ENCODE measurements at regions not wholly inside any gene's neighbourhood (a gene's known extent, or its start where the extent isn't known, plus 50 kb on each side); places are given as distances from the start of the nearest gene placed in this dataset.

DNA sequence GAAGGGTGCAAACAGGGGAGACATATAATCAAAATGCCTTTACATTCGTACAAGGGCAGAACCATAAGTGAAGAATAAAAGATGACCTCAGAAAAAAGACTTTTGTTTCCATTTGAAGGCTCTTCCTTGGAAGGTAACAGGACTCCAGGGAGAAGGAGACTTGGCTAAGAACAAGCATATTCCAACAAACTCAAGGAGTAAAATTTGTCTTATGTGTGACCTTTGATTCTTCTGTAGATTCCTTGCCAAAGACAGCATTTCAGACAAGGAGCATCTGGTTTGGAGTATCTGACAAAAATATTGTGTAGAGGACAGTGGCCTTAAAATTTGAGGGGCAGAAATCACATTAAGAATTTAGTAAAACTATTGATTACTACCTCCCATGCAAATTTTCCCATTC, 991.9 kb downstream of the FLRT2 start:
- TF ChIP-seq, protein P1, sequence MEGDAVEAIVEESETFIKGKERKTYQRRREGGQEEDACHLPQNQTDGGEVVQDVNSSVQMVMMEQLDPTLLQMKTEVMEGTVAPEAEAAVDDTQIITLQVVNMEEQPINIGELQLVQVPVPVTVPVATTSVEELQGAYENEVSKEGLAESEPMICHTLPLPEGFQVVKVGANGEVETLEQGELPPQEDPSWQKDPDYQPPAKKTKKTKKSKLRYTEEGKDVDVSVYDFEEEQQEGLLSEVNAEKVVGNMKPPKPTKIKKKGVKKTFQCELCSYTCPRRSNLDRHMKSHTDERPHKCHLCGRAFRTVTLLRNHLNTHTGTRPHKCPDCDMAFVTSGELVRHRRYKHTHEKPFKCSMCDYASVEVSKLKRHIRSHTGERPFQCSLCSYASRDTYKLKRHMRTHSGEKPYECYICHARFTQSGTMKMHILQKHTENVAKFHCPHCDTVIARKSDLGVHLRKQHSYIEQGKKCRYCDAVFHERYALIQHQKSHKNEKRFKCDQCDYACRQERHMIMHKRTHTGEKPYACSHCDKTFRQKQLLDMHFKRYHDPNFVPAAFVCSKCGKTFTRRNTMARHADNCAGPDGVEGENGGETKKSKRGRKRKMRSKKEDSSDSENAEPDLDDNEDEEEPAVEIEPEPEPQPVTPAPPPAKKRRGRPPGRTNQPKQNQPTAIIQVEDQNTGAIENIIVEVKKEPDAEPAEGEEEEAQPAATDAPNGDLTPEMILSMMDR (IDR thresholded peaks at IDR 0.05; ENCODE audit: low read depth, low read length): no peak
- TF ChIP-seq, protein P2, sequence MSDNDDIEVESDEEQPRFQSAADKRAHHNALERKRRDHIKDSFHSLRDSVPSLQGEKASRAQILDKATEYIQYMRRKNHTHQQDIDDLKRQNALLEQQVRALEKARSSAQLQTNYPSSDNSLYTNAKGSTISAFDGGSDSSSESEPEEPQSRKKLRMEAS (IDR thresholded peaks at IDR 0.05; ENCODE audit: low read depth, low read length): no peak
- TF ChIP-seq POLR2A (IDR thresholded peaks at IDR 0.05; ENCODE audit: extremely low read depth, insufficient read length): no peak
- TF ChIP-seq MYC (IDR thresholded peaks at IDR 0.05; ENCODE audit: low read depth, low read length): no peak

Measured in NB4 (cell line).